ENCODE measurements at regions not wholly inside any gene's neighbourhood (a gene's known extent, or its start where the extent isn't known, plus 50 kb on each side); places are given as distances from the start of the nearest gene placed in this dataset.

DNA sequence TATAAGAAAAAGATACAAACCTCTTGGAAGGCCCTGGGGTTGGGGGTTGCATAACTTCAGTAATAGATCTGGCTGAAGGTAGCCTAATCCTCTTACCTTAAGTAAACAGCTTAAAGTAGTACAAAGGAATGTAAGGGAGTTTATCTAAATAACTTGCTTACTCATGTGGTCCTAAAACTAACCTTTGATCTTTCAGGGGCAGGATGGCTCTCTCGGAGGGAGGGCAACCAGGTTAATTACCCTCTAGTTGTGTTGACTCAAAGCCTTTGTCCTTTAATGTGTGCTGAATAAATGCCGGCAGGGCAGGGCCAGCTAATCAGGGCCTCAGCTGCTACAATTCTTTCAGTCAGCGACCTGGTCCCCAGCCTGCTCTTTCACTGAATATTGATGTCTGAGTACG is 822.0 kb upstream of the SLIT2 start:
- peaks cover 5 to 39% (median 19%) of the 10 kb centered on the region in 4 donors for H3K9me3 ChIP-seq
- no peak overlapping the region for H3K27ac ChIP-seq
- intact Hi-C loops (cut with DNase I; ENCODE audit: low total_unique reads): no loop called here
- H3K4me3 ChIP-seq: no peak overlapping the region
- no peaks in the 10 kb centered on the region for H3K36me3 ChIP-seq
- 33 to 51% (median 41%) methylated on average over 4 of the region's 4 CpGs for WGBS, 5 donors
- DNase-seq: no peak
- TF ChIP-seq POLR2AphosphoS5 (IDR thresholded peaks at IDR 0.05) (no peak), CTCF (IDR thresholded peaks at IDR 0.05) (no peak), POLR2A (IDR thresholded peaks at IDR 0.05) (no peak), EP300 (IDR thresholded peaks at IDR 0.05) (no peak)
- no peaks in the 10 kb centered on the region for H3K4me1 ChIP-seq
- H3K27me3 ChIP-seq: no peaks in the 10 kb centered on the region

DNA sequence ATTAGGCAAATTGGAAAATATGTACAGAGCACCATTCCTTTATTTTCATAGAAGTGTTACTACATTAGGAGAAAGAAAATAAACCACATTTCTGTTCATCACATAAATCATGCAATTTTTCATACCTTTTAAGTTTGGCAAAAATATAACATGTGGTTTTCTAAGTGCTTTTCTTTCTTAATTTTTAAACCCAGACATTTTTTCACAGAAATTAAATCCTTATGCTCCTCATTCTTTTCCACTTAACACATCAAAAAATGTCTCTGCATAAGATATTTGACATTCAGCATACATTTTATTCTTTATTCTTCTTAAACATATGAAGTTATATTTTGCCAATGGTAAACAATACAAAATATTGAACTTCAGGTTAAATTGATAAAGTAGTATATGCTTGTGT is 826.6 kb upstream of the SLIT2 start:
- Histone ChIP-seq H3K9me3 (peaks cover 5 to 21% (median 15%) of the 10 kb centered on the region in 4 donors), H3K4me3 (no peak overlapping the region), H3K4me1 (no peaks in the 10 kb centered on the region), H3K27ac (no peak overlapping the region), H3K27me3 (no peaks in the 10 kb centered on the region), H3K36me3 (no peaks in the 10 kb centered on the region)
- no peak for DNase-seq
- intact Hi-C loops (cut with DNase I; ENCODE audit: low total_unique reads): no loop called here
- TF ChIP-seq POLR2A (IDR thresholded peaks at IDR 0.05): no peak
- TF ChIP-seq CTCF (IDR thresholded peaks at IDR 0.05): no peak
- no peak for TF ChIP-seq EP300 (IDR thresholded peaks at IDR 0.05)
- TF ChIP-seq POLR2AphosphoS5 (IDR thresholded peaks at IDR 0.05): no peak

GRCh38 chr4:19417256-19417655 is 834.4 kb upstream of the SLIT2 start:
- Histone ChIP-seq H3K9me3 (peaks cover 0 to 14% (median 5%) of the 10 kb centered on the region in 4 donors), H3K4me1 (no peaks in the 10 kb centered on the region), H3K4me3 (no peak overlapping the region), H3K27ac (no peak overlapping the region), H3K36me3 (no peaks in the 10 kb centered on the region), H3K27me3 (no peaks in the 10 kb centered on the region)
- intact Hi-C loops (cut with DNase I; ENCODE audit: low total_unique reads): no loop called here
- no peak for DNase-seq
- WGBS, 5 donors: 26 to 33% (median 31%) methylated on average over 2 of the region's 2 CpGs
- no peak for TF ChIP-seq POLR2AphosphoS5 (IDR thresholded peaks at IDR 0.05)
- TF ChIP-seq EP300 (IDR thresholded peaks at IDR 0.05): no peak
- no peak for TF ChIP-seq POLR2A (IDR thresholded peaks at IDR 0.05)

GRCh38 chr4:19416146-19416545 is 835.6 kb upstream of the SLIT2 start:
- DNase-seq: no peak
- Histone ChIP-seq H3K4me1 (no peaks in the 10 kb centered on the region), H3K9me3 (peaks cover 0 to 14% (median 5%) of the 10 kb centered on the region in 4 donors), H3K27ac (no peak overlapping the region), H3K36me3 (no peaks in the 10 kb centered on the region), H3K4me3 (no peak overlapping the region), H3K27me3 (no peaks in the 10 kb centered on the region)
- intact Hi-C loops (cut with DNase I; ENCODE audit: low total_unique reads): no loop called here
- TF ChIP-seq POLR2AphosphoS5 (IDR thresholded peaks at IDR 0.05) (no peak), EP300 (IDR thresholded peaks at IDR 0.05) (no peak), CTCF (IDR thresholded peaks at IDR 0.05) (no peak), POLR2A (IDR thresholded peaks at IDR 0.05) (no peak)

DNA sequence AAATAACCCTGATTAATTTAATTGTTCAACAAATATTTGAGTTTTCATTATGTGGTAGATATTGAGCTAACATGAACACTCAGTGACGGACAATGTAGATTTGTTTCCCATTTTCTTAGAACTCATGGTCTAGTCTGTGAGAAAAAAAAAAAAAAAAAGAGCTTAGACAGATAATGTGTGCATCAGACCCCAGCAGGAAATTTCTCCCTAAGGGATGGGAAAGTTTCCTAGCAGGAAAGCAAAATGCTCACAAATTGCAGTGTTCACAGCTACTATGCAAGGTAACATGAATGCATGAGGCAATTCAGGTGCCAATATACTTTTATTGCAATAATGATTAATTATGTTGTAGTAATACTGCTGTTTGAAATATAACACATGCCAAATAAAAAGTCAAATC is 843.2 kb upstream of the SLIT2 start:
- no peaks in the 10 kb centered on the region for H3K4me1 ChIP-seq
- no peak for DNase-seq
- H3K9me3 ChIP-seq: no peaks in the 10 kb centered on the region
- intact Hi-C loops (cut with DNase I; ENCODE audit: low total_unique reads): no loop called here
- TF ChIP-seq CTCF (IDR thresholded peaks at IDR 0.05) (no peak), POLR2A (IDR thresholded peaks at IDR 0.05) (no peak), POLR2AphosphoS5 (IDR thresholded peaks at IDR 0.05) (no peak), EP300 (IDR thresholded peaks at IDR 0.05) (no peak)
- no peak overlapping the region for H3K27ac ChIP-seq
- 18 to 55% (median 45%) methylated on average over 1 of the region's 1 CpG for WGBS, 5 donors
- H3K36me3 ChIP-seq: no peaks in the 10 kb centered on the region
- no peak overlapping the region for H3K4me3 ChIP-seq
- H3K27me3 ChIP-seq: no peaks in the 10 kb centered on the region
